Rectal smooth muscle tissue (tissue), 1 donor: ENCODE measurements at regions not wholly inside any gene's neighbourhood (a gene's known extent, or its start where the extent isn't known, plus 50 kb on each side); places are given as distances from the start of the nearest gene placed in this dataset.
A peak's percentile ranks its signal among the peaks of the same experiment; 100 is the strongest.

Source experiments
- H3K27ac ChIP-seq: one replicate; pipeline ENCODE4 v1.7.0; 2013; ENCODE audit warnings: low read depth, low read length, inconsistent platforms
- H3K27me3 ChIP-seq: one replicate; pipeline ENCODE4 v1.7.0; 2013; ENCODE audit warnings: low read length; ENCODE audit not compliant: control insufficient read depth, insufficient read depth
- H3K36me3 ChIP-seq: one replicate; pipeline ENCODE4 v1.7.0; 2013; ENCODE audit warnings: low read length; ENCODE audit not compliant: control insufficient read depth, insufficient read depth
- H3K4me1 ChIP-seq: one replicate; pipeline ENCODE4 v1.7.0; 2013; ENCODE audit warnings: low read length; ENCODE audit not compliant: control insufficient read depth, insufficient read depth
- H3K4me3 ChIP-seq: one replicate; pipeline ENCODE4 v1.7.0; 2013; ENCODE audit warnings: low read length
- H3K9ac ChIP-seq: one replicate; pipeline ENCODE4 v1.7.0; 2013; ENCODE audit warnings: low read length

- H3K4me3 ChIP-seq = no peak overlapping the region
- no peak overlapping the region for H3K9ac ChIP-seq
- H3K27me3 ChIP-seq = no peaks in the 10 kb centered on the region
- H3K36me3 ChIP-seq = no peaks in the 10 kb centered on the region
- H3K27ac ChIP-seq = no peak overlapping the region
- H3K4me1 ChIP-seq = no peaks in the 10 kb centered on the region
Observed at GRCh38 chr3:168269001-168269400, 173.3 kb upstream of the GOLIM4 start.

- Histone ChIP-seq H3K36me3 (no peaks in the 10 kb centered on the region), H3K27ac (no peak overlapping the region), H3K4me1 (no peaks in the 10 kb centered on the region), H3K27me3 (no peaks in the 10 kb centered on the region), H3K4me3 (no peak overlapping the region), H3K9ac (no peak overlapping the region)
Observed at GRCh38 chr3:168267179-168267578, 171.5 kb upstream of the GOLIM4 start.

DNA sequence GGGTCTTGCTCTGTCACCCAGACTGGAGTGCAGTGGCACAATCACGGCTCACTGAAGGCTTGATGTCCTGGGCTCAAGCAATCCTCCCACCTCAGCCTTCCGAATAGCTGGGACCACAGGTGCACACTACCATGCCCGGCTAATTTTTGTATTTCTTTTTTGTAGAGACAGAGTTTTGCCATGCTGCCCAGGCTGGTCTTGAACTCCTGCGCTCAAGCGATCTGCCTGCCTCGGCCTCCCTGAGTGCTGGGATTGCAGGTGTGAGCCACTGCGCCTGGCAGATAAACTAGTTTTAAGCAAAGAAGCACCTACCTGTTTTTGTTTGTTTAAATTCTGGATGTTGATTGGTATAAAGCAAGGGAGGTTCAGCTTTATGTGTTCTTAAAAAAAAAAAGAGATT, 170.6 kb upstream of the GOLIM4 start:
- no peaks in the 10 kb centered on the region for H3K27me3 ChIP-seq
- no peak overlapping the region for H3K27ac ChIP-seq
- H3K36me3 ChIP-seq = no peaks in the 10 kb centered on the region
- no peaks in the 10 kb centered on the region for H3K4me1 ChIP-seq
- no peak overlapping the region for H3K9ac ChIP-seq
- no peak overlapping the region for H3K4me3 ChIP-seq

DNA sequence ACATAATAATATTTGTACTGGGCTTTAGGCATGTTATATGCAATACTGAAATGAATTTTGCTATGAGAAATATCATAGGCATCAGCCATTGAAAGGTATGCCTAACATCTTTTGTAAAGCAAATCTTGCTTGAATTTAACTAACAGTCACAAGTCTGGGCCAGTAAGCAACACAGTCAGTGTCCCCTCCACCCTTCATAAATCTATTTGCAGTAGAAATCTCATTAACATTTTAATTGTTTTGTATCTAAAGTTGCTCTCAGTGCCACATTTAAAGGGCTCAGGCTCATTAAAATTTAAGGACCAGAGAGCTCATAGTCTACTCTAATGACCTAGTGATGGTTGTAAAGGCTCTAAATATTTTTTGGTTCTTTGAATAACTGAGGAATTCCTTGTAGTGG, 167.2 kb upstream of the GOLIM4 start:
- H3K4me1 ChIP-seq = no peaks in the 10 kb centered on the region
- H3K27me3 ChIP-seq = no peaks in the 10 kb centered on the region
- no peaks in the 10 kb centered on the region for H3K36me3 ChIP-seq
- no peak overlapping the region for H3K4me3 ChIP-seq
- H3K9ac ChIP-seq = no peak overlapping the region
- H3K27ac ChIP-seq = no peak overlapping the region

DNA sequence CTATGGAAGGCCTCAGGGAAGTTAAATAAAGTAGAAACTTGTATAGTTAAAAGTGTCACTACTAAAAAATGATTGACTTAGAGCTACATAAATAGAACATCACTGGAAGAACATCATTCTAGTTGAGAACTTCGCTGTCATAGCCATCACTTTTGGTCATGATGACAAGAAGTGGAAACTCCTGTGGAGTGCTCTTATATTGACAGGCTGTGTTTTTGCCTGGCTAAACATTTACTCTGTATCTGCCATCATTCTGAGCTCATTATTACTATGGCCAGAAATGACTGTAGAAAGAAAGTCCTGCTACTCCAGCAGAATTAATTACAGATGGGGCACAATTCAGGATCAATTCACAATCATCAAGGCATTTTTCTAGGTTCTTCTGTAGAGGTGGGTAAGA, 165.1 kb upstream of the GOLIM4 start:
- Histone ChIP-seq H3K9ac (no peak overlapping the region), H3K27ac (no peak overlapping the region), H3K27me3 (no peaks in the 10 kb centered on the region), H3K4me1 (no peaks in the 10 kb centered on the region), H3K36me3 (no peaks in the 10 kb centered on the region), H3K4me3 (no peak overlapping the region)

GRCh38 chr3:168251371-168251770, 155.6 kb upstream of the GOLIM4 start:
- Histone ChIP-seq H3K27ac (no peak overlapping the region), H3K9ac (no peak overlapping the region), H3K4me3 (no peak overlapping the region), H3K27me3 (no peaks in the 10 kb centered on the region), H3K4me1 (no peaks in the 10 kb centered on the region), H3K36me3 (no peaks in the 10 kb centered on the region)

DNA sequence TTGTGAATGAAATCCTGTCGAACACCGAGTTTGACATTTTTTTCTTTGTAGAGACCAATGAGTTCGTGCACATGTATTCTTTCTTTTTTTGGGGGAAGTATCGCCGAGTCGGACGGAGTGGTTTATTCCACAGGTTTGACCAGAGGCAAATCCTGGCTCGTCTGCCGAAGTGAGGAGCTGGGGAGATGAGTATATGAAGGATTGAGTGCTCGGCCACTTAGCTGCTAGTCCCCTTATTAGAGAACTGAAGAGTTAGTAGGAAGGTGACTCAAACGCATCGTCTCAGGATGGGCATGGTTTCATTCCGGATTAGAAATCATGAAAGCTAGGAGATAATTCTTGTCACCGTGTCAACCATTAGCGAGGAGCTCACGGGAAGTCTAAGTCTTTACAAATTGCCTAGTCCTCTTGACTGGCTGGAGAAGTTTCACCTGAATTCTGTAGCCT, 154.7 kb upstream of the GOLIM4 start:
- Histone ChIP-seq H3K4me3 (peak overlapping the region; percentile 72), H3K27me3 (no peaks in the 10 kb centered on the region), H3K9ac (no peak overlapping the region), H3K27ac (no peak overlapping the region), H3K36me3 (no peaks in the 10 kb centered on the region), H3K4me1 (no peaks in the 10 kb centered on the region)

GRCh38 chr3:168249550-168250414, 154.1 kb upstream of the GOLIM4 start:
- Histone ChIP-seq H3K4me1 (no peaks in the 10 kb centered on the region), H3K9ac (no peak overlapping the region), H3K4me3 (peak overlapping the region; percentile 72), H3K36me3 (no peaks in the 10 kb centered on the region), H3K27ac (no peak overlapping the region), H3K27me3 (no peaks in the 10 kb centered on the region)

- Histone ChIP-seq H3K36me3 (no peaks in the 10 kb centered on the region), H3K9ac (no peak overlapping the region), H3K4me3 (peak overlapping the region; percentile 72), H3K4me1 (no peaks in the 10 kb centered on the region), H3K27me3 (no peaks in the 10 kb centered on the region), H3K27ac (no peak overlapping the region)
Observed at GRCh38 chr3:168249205-168249549, 153.5 kb upstream of the GOLIM4 start.

GRCh38 chr3:168248383-168249204, 152.9 kb upstream of the GOLIM4 start:
- Histone ChIP-seq H3K4me1 (no peaks in the 10 kb centered on the region), H3K36me3 (no peaks in the 10 kb centered on the region), H3K27me3 (no peaks in the 10 kb centered on the region), H3K27ac (no peak overlapping the region), H3K9ac (no peak overlapping the region), H3K4me3 (peak overlapping the region; percentile 72)

DNA sequence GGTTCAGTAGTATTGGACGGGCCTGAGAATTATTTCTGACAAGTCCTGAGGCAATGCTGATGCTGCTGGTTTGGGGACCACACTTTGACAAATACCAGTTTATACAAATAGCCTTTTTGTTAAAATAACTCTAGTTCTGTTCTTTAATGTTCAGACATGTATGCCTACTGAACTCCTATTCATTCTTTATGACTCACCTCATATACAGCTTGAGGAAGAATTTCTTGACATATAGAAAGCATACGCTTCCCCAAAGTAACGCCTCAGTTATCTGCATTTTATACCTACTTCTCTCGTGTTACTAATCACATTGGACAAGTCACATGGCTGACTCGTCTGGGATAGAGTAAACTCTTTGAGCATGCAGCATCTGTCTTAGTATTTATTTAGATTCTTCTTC, 145.4 kb upstream of the GOLIM4 start:
- Histone ChIP-seq H3K4me3 (no peak overlapping the region), H3K36me3 (no peaks in the 10 kb centered on the region), H3K4me1 (no peaks in the 10 kb centered on the region), H3K27ac (no peak overlapping the region), H3K9ac (no peak overlapping the region), H3K27me3 (no peaks in the 10 kb centered on the region)

- Histone ChIP-seq H3K4me1 (no peaks in the 10 kb centered on the region), H3K4me3 (no peak overlapping the region), H3K9ac (no peak overlapping the region), H3K27me3 (no peaks in the 10 kb centered on the region), H3K27ac (no peak overlapping the region), H3K36me3 (no peaks in the 10 kb centered on the region)
Observed at GRCh38 chr3:168239287-168239686, 143.6 kb upstream of the GOLIM4 start.
